ENCODE measurements at regions not wholly inside any gene's neighbourhood (a gene's known extent, or its start where the extent isn't known, plus 50 kb on each side); places are given as distances from the start of the nearest gene placed in this dataset.
"Not testable (repeated sequence)": the region's sequence is repeated elsewhere in the genome, so short reads cannot be mapped to it uniquely, and the experiment has no call there.

DNA sequence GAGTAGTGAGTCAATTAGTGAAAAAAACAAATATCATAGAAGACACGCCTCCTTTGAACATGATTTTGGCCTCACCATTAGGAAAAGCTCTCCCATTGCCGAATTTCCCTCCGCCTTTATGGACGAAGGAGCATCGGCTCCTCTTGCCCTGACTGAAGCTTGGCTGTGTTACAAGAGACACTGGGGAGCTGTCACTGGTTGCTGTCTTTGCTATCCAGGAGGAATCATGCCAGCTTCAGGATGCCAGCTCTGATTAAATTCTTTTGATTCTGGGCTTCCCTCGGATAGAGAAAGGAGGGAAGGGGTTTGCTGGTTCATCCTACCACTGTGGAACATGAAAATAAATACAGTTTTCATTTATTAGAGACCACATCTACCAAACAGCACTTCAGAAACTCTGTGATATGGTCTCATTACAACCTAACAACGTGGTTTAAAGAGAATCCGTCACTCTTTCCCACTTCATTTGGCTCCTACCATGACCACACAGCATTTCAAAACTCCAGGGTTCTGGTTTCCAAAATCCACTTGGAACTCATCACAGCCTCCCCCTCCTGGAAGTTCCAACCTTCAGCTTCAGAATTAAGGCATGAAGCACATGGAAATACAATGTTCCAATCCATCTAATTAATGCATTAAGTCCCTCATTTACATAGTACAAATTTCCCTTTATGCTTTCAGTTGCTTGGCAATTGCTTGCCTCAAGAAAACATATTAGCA lies 446.0 kb downstream of the EFNB2 start:
- H3K9ac ChIP-seq (ENCODE audit: low read depth, low read length): no peak overlapping the region
- no peaks in the 10 kb centered on the region for H3K27me3 ChIP-seq (ENCODE audit: control insufficient read depth, insufficient read depth, low read length)
- H3K4me2 ChIP-seq (ENCODE audit: low read length): no peak overlapping the region
- H3K9me3 ChIP-seq (replicated peaks; ENCODE audit: low read length): no peaks in the 10 kb centered on the region
- no peaks in the 10 kb centered on the region for H3K36me3 ChIP-seq (ENCODE audit: insufficient read depth, low read length)
- no peak overlapping the region for H3K4me3 ChIP-seq (ENCODE audit: low read length)
- H3K4me1 ChIP-seq (ENCODE audit: control insufficient read depth, insufficient read depth, low read length): peaks cover 13% of the 10 kb centered on the region

DNA sequence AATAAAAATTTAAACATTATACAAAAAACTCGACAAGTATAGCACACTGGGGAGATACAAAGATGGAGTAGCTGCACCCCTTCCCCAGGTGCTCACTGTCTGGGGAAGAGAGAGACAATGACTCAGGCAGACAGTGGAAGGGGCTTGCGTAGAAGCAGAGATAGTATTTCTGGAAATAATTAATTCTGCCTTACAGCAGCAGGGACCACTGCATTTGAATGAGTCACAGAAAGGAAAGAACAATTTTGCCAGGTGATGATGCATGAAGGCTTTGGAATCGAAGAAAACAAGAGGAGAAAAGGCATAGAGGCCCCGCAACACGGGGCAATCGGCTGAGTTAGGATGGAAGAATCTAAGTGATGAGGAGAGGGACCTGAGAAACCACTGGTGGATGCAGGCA lies 447.4 kb downstream of the EFNB2 start:
- peaks cover 14% of the 10 kb centered on the region for H3K4me1 ChIP-seq (ENCODE audit: control insufficient read depth, insufficient read depth, low read length)
- H3K4me3 ChIP-seq (ENCODE audit: low read length): no peak overlapping the region
- no peaks in the 10 kb centered on the region for H3K36me3 ChIP-seq (ENCODE audit: insufficient read depth, low read length)

DNA sequence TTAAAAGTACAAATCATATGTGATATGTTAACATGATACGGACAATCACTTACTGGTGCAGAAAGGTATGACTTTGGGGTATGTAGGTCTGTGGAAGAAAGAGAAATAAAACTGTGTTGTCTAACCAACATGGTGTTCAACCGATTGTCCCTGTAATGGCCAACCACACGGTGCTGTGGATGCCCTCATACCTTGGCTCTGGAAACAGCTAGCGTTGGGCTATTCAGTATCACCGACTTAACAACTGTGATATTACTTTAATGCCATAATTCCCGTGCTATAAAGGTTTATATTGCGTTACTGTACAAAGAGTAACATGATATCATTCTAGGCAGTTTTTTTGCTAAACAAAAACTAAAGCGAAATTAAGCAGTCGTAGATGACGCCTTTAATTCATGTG lies 448.3 kb downstream of the EFNB2 start:
- H3K9ac ChIP-seq (ENCODE audit: low read depth, low read length): no peak overlapping the region
- H3K27me3 ChIP-seq (ENCODE audit: control insufficient read depth, insufficient read depth, low read length): no peaks in the 10 kb centered on the region
- H3K4me1 ChIP-seq (ENCODE audit: control insufficient read depth, insufficient read depth, low read length): peaks cover 14% of the 10 kb centered on the region
- H3K9me3 ChIP-seq (replicated peaks; ENCODE audit: low read length): no peaks in the 10 kb centered on the region
- no peak overlapping the region for H3K4me3 ChIP-seq (ENCODE audit: low read length)
- H3K36me3 ChIP-seq (ENCODE audit: insufficient read depth, low read length): no peaks in the 10 kb centered on the region
- no peak overlapping the region for H3K4me2 ChIP-seq (ENCODE audit: low read length)

More for the DNA sequence above, 447.4 kb downstream of the EFNB2 start:
- H3K9me3 ChIP-seq (replicated peaks; ENCODE audit: low read length): no peaks in the 10 kb centered on the region
- no peak overlapping the region for H3K4me2 ChIP-seq (ENCODE audit: low read length)
- no peak overlapping the region for H3K9ac ChIP-seq (ENCODE audit: low read depth, low read length)
- no peaks in the 10 kb centered on the region for H3K27me3 ChIP-seq (ENCODE audit: control insufficient read depth, insufficient read depth, low read length)

DNA sequence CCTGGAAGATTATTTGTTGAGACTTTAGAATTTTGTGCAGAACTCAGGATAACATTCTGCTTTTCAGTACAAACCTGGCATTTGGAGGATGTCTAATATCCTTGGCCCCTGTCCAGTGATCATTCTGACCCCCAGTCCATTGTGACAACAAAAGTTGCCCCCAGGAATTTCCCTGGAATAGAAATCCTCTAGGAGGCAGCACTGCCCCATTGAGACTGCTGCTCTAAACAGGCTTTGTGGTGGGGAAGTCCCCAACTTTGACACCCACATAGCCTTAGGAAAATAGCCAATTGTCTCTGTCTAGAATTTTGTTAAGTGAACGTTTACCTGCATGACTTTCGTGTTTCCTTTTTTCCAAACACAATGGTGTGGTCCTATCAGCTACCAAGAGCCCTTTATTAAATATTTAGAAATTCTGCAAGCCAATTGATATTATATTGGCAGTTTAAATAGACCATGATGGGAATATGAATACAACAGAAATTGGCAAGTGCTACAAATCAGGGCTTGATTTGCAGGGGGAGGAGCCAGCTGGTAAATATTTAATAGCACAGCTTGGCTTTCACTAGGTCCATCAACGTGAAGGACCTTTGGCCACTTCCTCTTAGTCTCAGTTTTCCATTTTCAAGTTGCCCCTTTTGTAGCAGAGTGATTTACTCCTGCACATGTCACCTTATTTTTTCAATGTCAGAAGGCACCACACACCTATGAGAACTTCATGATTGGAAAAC lies 451.7 kb downstream of the EFNB2 start:
- Histone ChIP-seq H3K9ac (ENCODE audit: low read depth, low read length) (no peak overlapping the region), H3K9me3 (replicated peaks; ENCODE audit: low read length) (no peaks in the 10 kb centered on the region), H3K4me1 (ENCODE audit: control insufficient read depth, insufficient read depth, low read length) (peaks cover 4% of the 10 kb centered on the region), H3K4me3 (ENCODE audit: low read length) (no peak overlapping the region), H3K4me2 (ENCODE audit: low read length) (no peak overlapping the region), H3K27me3 (ENCODE audit: control insufficient read depth, insufficient read depth, low read length) (no peaks in the 10 kb centered on the region), H3K36me3 (ENCODE audit: insufficient read depth, low read length) (no peaks in the 10 kb centered on the region)

DNA sequence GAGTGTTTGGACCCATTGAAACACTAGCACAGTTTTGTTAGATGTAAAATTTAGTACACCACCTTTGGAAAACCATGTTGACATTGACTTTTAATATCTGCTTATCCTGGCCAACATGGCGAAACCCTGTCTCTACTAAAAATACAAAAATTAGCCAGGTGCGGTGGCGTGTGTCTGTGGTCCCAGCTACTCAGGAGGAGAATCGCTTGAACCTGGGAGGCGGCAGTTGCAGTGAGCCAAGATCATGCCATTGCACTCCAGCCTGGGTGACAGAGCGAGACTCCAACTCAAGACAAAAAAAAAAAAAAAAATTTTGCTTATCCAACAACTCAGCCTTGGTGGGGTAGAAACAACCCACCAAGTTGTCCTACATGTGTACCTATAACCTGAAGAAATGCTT lies 454.2 kb downstream of the EFNB2 start:
- not testable (repeated sequence) for H3K36me3 ChIP-seq (ENCODE audit: insufficient read depth, low read length); H3K4me3 ChIP-seq (ENCODE audit: low read length); H3K9me3 ChIP-seq (replicated peaks; ENCODE audit: low read length); H3K9ac ChIP-seq (ENCODE audit: low read depth, low read length); H3K4me1 ChIP-seq (ENCODE audit: control insufficient read depth, insufficient read depth, low read length); H3K4me2 ChIP-seq (ENCODE audit: low read length); H3K27me3 ChIP-seq (ENCODE audit: control insufficient read depth, insufficient read depth, low read length)

DNA sequence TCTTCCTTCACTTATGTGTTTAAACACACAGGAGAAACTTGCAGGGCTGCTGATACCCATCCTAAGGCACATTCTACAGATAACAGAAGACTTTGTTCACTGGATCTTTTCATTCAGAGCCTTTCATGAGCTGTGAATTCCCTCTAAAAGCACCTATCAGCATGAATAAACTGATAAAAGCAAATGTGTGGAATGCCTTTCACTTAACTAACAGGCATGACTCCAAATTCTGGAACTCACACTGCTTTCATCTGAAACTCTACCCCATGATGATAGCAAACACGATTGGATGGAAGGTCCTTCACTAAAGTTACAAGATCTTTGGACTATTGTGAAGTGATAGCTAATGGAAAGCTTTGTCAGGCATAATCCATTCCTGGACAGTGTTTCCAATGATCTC lies 457.3 kb downstream of the EFNB2 start:
- H3K9ac ChIP-seq (ENCODE audit: low read depth, low read length): no peak overlapping the region
- no peaks in the 10 kb centered on the region for H3K27me3 ChIP-seq (ENCODE audit: control insufficient read depth, insufficient read depth, low read length)
- no peak overlapping the region for H3K4me2 ChIP-seq (ENCODE audit: low read length)
- H3K4me3 ChIP-seq (ENCODE audit: low read length): no peak overlapping the region
- no peaks in the 10 kb centered on the region for H3K36me3 ChIP-seq (ENCODE audit: insufficient read depth, low read length)
- H3K9me3 ChIP-seq (replicated peaks; ENCODE audit: low read length): no peaks in the 10 kb centered on the region
- H3K4me1 ChIP-seq (ENCODE audit: control insufficient read depth, insufficient read depth, low read length): no peaks in the 10 kb centered on the region

DNA sequence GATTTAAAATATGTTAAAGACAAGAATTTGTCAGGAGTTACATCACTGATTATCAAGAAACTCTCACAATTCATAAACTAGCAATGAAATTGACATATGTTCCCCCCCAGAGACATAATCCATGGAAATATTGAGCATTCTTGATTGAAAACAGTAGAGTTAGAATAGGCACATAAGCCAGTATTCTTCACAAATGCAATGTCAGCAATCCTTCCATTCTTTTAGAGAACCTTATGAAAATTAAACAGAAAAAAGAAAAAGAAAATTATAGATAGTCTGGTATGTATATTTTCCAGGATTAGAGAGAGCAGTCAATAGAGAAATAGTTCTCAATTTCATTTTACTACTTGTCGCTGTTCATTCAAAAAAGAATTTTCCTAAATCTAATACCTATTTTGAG lies 458.4 kb downstream of the EFNB2 start:
- Histone ChIP-seq H3K36me3 (ENCODE audit: insufficient read depth, low read length) (no peaks in the 10 kb centered on the region), H3K9ac (ENCODE audit: low read depth, low read length) (no peak overlapping the region), H3K4me3 (ENCODE audit: low read length) (no peak overlapping the region), H3K9me3 (replicated peaks; ENCODE audit: low read length) (no peaks in the 10 kb centered on the region), H3K27me3 (ENCODE audit: control insufficient read depth, insufficient read depth, low read length) (no peaks in the 10 kb centered on the region), H3K4me1 (ENCODE audit: control insufficient read depth, insufficient read depth, low read length) (no peaks in the 10 kb centered on the region), H3K4me2 (ENCODE audit: low read length) (no peak overlapping the region)

DNA sequence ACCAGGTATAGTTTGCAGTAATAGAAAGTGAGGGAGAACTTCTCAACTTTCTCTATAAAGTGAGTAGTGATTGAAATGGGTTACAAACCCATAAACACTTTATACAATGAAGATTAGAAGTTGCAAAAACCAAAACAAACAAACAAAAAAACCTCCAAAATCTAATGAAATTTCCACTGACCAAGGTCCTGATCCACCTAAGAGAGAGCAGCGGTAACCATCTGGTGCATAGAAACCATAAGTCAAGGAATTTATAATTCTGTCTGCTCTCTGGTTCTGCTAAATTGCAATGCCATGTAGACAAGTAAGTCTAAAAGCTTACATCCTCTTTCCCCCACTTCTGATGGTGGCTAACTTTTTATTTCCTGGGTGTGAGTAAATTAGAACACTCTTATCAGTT lies 463.4 kb downstream of the EFNB2 start:
- no peaks in the 10 kb centered on the region for H3K9me3 ChIP-seq (replicated peaks; ENCODE audit: low read length)
- H3K9ac ChIP-seq (ENCODE audit: low read depth, low read length): no peak overlapping the region
- H3K36me3 ChIP-seq (ENCODE audit: insufficient read depth, low read length): no peaks in the 10 kb centered on the region
- no peak overlapping the region for H3K4me3 ChIP-seq (ENCODE audit: low read length)
- H3K27me3 ChIP-seq (ENCODE audit: control insufficient read depth, insufficient read depth, low read length): no peaks in the 10 kb centered on the region
- H3K4me2 ChIP-seq (ENCODE audit: low read length): no peak overlapping the region
- H3K4me1 ChIP-seq (ENCODE audit: control insufficient read depth, insufficient read depth, low read length): no peaks in the 10 kb centered on the region

DNA sequence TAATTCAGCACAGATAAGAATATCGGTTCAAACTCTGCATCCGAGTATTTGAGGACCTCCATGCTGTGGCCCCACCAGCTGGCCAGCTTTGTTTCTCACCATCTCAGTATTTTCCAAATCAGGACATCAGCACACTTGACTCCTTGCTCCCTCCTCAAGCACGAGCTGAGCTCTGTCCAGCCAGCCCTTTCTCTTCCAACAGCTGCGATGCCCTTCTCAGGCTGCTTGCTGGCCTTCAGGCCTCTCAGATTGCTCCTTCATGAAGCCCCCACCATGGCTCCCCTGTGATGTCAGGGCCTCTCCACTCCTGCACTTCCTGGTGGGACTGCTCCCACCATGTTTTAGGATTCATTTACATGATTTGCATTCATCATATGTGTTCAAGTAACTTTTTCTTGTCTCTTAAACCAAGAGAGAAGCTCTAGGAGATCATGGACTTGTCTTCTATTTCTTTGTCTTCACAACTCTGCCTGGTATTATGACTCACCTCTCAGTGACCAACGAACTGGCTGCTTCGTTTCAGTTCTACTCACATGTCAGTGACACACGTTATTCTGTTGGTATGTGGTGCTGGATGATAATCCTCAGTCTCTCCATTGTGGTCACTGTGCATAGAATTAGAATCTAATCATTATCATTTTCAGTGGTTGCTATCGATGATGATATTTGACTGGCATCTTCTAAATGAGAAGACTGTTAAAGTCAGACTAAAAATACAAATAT lies 471.7 kb downstream of the EFNB2 start:
- H3K4me1 ChIP-seq (ENCODE audit: control insufficient read depth, insufficient read depth, low read length): peaks cover 4% of the 10 kb centered on the region
- no peak overlapping the region for H3K4me3 ChIP-seq (ENCODE audit: low read length)
- no peaks in the 10 kb centered on the region for H3K27me3 ChIP-seq (ENCODE audit: control insufficient read depth, insufficient read depth, low read length)
- H3K9ac ChIP-seq (ENCODE audit: low read depth, low read length): no peak overlapping the region
- H3K36me3 ChIP-seq (ENCODE audit: insufficient read depth, low read length): no peaks in the 10 kb centered on the region
- H3K9me3 ChIP-seq (replicated peaks; ENCODE audit: low read length): no peaks in the 10 kb centered on the region
- H3K4me2 ChIP-seq (ENCODE audit: low read length): no peak overlapping the region

DNA sequence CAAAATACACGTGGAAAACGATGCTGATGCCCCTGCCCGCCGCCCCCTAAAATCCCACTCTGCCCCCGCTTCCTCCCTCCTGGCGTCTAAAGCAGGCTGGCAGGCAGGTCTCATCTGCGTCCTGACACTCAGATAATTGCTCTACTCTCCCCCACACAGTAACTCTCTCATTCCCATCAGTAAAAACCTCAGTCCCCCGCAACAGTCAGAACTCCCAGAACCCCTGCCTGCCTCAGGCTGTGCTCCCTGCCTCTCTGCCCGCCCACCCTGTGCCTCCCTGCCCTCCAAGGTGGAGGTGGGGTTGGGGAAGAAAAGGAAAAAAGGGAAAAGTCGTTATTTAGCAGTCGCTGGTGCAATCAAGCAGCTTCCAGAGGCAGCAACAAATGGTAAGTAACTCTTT lies 473.7 kb downstream of the EFNB2 start:
- H3K9ac ChIP-seq (ENCODE audit: low read depth, low read length): no peak overlapping the region
- H3K4me3 ChIP-seq (ENCODE audit: low read length): no peak overlapping the region
- H3K9me3 ChIP-seq (replicated peaks; ENCODE audit: low read length): no peaks in the 10 kb centered on the region
- no peaks in the 10 kb centered on the region for H3K36me3 ChIP-seq (ENCODE audit: insufficient read depth, low read length)
- no peaks in the 10 kb centered on the region for H3K27me3 ChIP-seq (ENCODE audit: control insufficient read depth, insufficient read depth, low read length)
- H3K4me1 ChIP-seq (ENCODE audit: control insufficient read depth, insufficient read depth, low read length): peaks cover 4% of the 10 kb centered on the region
- H3K4me2 ChIP-seq (ENCODE audit: low read length): no peak overlapping the region

DNA sequence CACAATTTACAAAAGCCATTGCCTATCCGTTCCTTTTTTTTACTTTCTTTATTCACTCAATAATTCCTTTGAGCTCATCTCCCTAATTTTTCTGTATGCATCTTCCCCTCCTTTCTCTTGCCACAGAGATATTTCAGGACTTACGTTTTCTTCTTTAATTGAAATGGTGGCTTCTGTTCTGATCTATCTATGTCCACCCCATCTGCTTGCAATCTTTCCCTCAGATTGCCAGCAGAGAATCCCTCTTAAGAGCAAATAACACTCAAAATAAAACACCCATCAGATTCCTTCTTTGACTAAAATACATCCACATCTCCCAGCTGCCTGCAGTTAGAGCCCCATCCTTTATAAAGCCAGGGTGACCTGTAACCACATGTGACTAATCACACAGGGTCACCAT lies 478.6 kb downstream of the EFNB2 start:
- H3K36me3 ChIP-seq (ENCODE audit: insufficient read depth, low read length): no peaks in the 10 kb centered on the region
- no peak overlapping the region for H3K4me3 ChIP-seq (ENCODE audit: low read length)
- peaks cover 3% of the 10 kb centered on the region for H3K4me1 ChIP-seq (ENCODE audit: control insufficient read depth, insufficient read depth, low read length)
- H3K9me3 ChIP-seq (replicated peaks; ENCODE audit: low read length): no peaks in the 10 kb centered on the region
- H3K27me3 ChIP-seq (ENCODE audit: control insufficient read depth, insufficient read depth, low read length): no peaks in the 10 kb centered on the region
- no peak overlapping the region for H3K4me2 ChIP-seq (ENCODE audit: low read length)
- no peak overlapping the region for H3K9ac ChIP-seq (ENCODE audit: low read depth, low read length)

Data from skeletal muscle satellite cell (primary cell).